ENCODE measurements at regions not wholly inside any gene's neighbourhood (a gene's known extent, or its start where the extent isn't known, plus 50 kb on each side); places are given as distances from the start of the nearest gene placed in this dataset.
"Not testable (repeated sequence)": the region's sequence is repeated elsewhere in the genome, so short reads cannot be mapped to it uniquely, and the experiment has no call there.

DNA sequence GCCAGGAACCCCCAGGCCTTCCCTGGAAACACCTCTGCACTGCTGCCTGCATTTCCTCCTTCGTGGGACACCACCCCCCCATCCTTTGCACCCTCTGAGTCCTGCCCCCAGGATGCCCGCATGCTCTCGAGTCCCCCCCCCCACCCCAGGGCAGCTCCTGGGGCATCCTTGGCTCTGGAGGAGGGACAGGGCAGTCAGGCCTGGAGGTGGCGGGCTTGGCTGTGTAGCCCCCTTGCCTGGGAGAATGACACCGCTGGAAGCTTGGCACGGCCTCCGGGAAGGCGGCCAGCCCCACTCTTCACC, 98.9 kb upstream of the GSE1 start:
- in situ Hi-C loops (cut with HindIII; ENCODE audit: low pct_unique_long_range_greater_than_20kb, low sequenced_read_pairs): no loop called here
- DNase-seq (ENCODE audit: low read depth): no peak

DNA sequence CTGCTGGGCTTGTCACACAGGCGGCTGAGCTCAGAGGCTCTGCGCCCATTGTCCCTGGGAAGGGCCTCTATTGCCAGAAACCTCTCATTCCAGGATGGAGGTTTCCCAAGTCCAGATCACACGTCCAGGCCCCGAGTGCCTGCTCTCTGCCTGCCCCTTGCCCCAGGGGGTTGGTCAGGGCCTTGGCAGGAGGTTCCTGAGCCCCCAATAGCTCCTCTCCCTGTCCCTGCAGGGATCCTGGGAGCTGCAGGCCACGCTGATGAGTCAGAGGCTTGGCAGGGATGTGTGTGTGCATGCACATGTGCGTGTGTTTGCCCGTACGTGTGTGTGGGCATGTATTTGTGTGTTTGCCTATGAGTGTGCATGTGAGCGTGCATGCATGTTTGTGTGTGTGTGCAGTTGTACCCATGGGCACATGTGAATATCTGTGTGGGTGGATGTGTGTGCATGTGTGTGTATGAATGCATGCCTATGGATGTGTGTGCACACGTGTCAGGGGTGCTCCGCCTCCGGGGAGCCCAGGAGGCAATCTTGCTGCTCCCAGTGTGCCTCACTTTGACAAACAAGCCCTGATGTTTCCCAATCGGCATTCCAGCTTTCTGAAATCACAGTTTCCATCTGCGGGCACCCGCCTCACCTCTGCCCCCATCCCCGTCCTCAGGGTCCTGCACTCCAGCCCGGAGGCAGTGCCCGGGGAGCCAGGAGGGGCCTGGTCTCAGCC, 98.4 kb upstream of the GSE1 start:
- in situ Hi-C loops (cut with HindIII; ENCODE audit: low pct_unique_long_range_greater_than_20kb, low sequenced_read_pairs): no loop called here
- peak; percentile 83 for DNase-seq (ENCODE audit: low read depth)

DNA sequence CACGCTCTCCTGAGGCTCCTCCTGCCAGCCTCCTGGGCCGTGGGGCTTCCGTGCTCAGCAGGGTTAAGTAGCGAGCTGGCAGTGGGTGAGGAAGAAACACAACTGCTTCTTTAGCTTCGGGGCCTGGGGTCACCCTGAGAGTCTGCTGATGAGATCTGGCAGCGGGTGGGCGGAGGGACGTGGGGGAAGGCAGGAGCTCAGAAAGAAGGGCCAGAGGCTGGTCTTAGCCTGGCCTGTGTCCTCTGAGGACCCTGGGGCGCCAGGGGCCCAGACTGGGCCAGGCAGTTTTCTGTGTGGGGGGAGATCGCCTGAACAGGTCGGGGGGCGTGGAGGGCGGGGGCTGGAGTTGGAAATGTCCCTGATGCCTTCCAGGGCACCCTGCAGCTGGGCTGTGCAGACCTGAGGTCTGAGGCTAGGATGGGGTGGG, 97.8 kb upstream of the GSE1 start:
- DNase-seq (ENCODE audit: low read depth): no peak
- in situ Hi-C loops (cut with HindIII; ENCODE audit: low pct_unique_long_range_greater_than_20kb, low sequenced_read_pairs): no loop called here

DNA sequence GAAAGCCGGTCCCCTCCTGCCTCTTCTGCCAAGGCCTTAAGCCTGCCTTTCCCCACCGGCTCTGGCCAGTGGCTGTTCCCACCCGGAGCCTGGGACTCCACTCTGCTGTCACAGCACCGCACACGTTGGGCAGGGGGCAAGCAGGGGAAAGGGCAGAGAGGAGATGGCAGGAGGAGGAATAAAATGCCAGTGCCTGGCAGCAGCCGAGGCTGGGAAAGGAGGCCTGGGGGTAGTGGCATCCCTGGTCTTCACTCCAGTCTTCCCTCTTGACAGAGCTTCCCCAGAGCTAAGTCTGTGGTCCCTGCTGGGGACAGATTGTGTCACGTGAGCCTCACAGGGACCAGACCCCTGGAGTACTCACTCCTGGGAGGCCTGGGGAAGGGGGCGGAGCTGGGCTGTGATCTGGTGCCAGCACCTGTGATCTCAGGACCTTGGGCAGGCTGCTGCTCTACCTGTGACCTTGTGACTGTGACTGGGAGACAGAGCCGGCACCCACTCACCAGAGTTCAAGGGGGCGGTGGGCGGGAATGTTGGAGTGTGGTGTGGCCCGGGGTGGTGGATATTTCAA, 97.2 kb upstream of the GSE1 start:
- peak; percentile 6 for DNase-seq (ENCODE audit: low read depth)
- in situ Hi-C loops (cut with HindIII; ENCODE audit: low pct_unique_long_range_greater_than_20kb, low sequenced_read_pairs): no loop called here

DNA sequence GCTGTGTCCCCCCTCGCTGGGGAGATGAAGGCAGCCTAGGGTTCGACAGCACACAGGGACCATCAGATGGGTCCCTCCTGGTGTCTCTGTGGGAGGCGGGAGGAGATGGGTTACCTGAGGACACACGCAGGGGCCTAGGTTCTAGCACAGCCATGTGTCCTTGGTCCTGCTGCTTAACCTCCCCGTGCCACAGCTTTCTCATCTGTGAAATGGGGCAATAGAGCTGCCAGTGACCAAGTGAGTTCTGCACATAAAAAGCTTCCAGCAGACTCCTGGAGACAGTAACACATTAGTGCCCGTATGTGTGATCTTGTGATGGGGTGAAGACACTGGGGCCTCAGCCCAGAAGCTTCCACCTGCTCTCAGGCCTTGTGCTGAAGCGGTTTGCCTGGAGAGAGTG, 96.0 kb upstream of the GSE1 start:
- in situ Hi-C loops (cut with HindIII; ENCODE audit: low pct_unique_long_range_greater_than_20kb, low sequenced_read_pairs): no loop called here
- DNase-seq (ENCODE audit: low read depth): no peak

- in situ Hi-C loops (cut with HindIII; ENCODE audit: low pct_unique_long_range_greater_than_20kb, low sequenced_read_pairs): no loop called here
These were observed 95.5 kb upstream of the GSE1 start for GRCh38 chr16:85517563-85518179.

DNA sequence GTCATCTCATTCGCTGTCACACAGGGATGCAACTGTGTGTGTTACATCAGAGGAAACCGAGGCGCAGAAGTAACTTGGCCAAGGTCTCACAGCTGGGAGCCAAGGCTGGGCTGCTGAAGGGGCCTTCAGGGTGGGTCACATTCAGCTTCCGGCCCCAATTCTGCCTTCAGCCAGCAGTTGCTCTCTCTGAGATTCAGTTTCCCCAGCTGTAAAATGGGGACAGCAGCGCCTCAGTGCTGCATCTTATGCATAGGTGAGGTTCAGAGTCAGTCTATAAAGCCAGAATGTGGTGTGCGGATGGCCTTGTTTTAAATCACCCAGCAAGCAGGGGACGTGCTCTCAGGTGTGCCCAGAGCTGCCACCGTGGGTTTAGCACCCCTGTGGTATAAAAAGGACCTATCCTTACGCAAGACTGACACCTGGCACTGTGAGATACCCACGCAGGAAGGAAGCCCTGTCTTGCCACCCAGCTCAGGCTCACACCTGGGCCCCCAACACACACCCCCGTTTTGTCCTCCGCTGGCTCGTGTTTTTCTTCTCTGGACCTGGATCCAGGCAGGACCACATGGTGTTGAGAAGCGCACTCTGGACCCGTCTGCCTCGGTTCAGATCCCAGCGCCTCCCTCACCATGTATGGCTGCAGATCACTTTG, 94.6 kb upstream of the GSE1 start:
- in situ Hi-C loops (cut with HindIII; ENCODE audit: low pct_unique_long_range_greater_than_20kb, low sequenced_read_pairs): no loop called here
- DNase-seq (ENCODE audit: low read depth): no peak

More at GRCh38 chr16:85517563-85518179, 95.5 kb upstream of the GSE1 start:
- no peak for DNase-seq (ENCODE audit: low read depth)

GRCh38 chr16:85519050-85519440, 94.1 kb upstream of the GSE1 start:
- in situ Hi-C loops (cut with HindIII; ENCODE audit: low pct_unique_long_range_greater_than_20kb, low sequenced_read_pairs): not testable (repeated sequence)

DNA sequence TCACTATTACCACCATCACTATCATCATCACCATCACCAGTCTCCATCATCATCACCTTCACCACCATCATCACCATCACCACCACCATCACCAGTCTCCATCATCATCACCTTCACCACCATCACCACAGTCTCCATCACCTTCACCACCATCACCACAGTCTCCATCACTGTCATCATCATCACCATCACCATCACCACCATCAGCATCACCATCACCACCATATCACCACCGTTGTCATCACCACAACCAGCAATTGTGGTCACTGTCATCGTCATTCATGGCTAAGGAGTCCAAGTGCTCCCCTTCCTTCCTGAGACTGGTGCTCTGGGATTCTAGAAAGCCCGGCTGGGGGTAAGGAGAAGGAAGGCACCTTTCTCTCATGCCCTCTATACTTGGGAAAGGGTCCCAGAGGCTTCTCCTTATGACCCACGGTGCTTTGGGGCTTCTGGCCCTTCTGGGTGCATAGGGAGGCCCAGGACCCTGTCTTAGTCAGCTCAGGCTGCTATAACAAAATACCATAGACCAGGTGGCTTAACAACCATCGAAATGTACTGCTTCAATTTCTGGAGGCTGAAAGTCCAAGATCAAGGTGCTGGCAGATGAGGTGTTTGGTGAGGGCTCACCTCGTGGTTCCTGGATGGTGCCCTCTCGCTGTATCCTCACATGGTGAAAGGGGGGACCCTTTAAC, 93.4 kb upstream of the GSE1 start:
- in situ Hi-C loops (cut with HindIII; ENCODE audit: low pct_unique_long_range_greater_than_20kb, low sequenced_read_pairs): no loop called here
- DNase-seq (ENCODE audit: low read depth): no peak

More at GRCh38 chr16:85519050-85519440, 94.1 kb upstream of the GSE1 start:
- not testable (repeated sequence) for DNase-seq (ENCODE audit: low read depth)

DNA sequence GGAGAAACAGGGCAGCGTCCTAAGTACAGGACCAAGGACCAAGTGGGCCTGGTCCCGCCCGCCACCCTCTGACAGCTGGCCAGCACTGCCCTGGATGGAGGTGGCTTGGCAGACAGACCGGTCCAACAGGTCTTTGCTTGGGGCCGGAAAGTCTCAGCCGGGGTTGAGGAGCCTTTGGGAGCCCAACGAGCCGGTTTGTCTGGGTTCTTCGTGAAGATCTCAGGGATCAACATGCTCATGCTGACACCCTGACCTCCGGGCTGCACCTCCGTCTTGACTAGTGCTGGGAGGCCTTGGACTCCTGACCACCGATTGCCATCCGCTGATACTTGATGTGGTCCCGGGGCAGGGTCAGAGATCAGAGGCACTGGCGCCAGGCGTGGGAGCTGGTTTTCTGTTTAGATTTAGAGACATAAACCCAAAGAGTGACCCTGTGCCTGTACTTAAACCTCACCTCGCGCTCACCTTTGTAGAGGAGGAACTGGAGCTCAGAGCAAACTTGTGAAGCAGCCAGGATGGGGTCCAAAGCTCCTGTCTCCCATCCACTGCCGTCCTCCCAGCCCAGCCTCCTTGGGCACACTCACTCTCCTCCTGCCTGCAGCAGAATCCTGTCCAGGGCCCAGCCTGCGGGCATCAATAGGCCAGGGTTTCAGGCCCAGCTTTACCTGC, 92.1 kb upstream of the GSE1 start:
- no peak for DNase-seq (ENCODE audit: low read depth)

DNA sequence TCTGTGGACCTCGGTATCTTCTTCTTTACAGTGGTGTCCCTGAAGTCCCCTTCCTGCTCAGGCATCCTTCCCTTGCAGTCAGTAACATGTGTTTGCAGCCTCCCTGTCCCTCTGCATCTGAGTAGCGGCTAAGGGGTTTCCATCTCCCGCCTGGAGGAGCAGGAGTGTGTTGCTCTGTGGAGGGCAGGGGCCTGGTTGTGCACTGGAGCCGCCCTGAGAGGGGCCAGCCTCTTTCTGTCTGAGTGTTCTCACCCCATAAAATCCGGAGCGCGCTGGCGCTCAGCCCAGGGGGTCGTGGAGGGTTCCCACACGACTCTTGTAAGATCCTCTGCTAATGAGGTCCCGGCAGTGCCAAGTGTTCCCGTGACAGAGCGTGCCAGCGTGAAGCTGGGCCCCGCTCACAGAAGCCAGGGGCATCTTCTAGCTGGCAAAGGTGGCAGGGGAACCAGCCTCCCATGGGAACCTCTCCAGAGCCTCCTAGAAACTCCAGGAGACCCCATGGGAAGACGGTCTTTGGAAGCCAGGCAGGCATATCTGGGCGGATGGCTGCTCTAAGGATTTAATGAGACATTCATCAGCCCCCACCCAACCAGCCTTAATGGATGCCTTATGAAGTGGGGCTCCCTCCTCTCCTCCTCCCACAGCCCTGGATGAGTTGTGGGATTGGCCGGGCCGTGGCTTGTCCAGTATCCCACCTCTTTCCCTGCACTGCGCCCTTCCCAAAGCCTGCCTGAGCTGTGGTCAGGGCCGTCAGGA, 91.4 kb upstream of the GSE1 start:
- DNase-seq (ENCODE audit: low read depth): no peak
- in situ Hi-C loops (cut with HindIII; ENCODE audit: low pct_unique_long_range_greater_than_20kb, low sequenced_read_pairs): no loop called here

More for the DNA sequence above, 92.1 kb upstream of the GSE1 start:
- in situ Hi-C loops (cut with HindIII; ENCODE audit: low pct_unique_long_range_greater_than_20kb, low sequenced_read_pairs): no loop called here

DNA sequence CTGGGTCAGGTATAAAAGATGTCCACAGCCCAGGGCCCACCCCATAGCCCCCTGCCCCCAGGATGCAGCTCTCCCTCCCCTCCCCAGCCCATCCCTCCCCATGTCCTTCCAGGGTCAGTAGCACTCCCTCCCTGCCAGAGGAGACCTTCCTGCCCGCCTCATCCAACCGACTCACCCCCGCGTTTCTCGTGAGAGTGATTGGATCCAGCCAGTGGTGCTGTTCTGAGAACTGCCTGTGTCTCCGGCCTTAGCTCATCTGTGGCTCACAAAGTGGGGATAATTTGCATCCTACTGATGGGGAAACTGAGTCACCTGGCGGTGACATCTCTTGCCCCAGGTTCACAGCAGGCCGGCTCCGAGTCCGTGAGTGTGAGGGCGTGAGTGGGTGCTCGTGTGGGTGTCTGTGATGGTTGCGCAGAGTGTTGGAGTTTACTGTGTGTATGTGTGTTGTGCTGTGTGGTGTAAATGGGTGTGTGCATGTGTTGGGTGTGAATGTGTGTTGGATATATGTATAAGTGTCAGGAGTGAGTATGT, 90.7 kb upstream of the GSE1 start:
- in situ Hi-C loops (cut with HindIII; ENCODE audit: low pct_unique_long_range_greater_than_20kb, low sequenced_read_pairs): no loop called here
- no peak for DNase-seq (ENCODE audit: low read depth)

- in situ Hi-C loops (cut with HindIII; ENCODE audit: low pct_unique_long_range_greater_than_20kb, low sequenced_read_pairs): no loop called here
- no peak for DNase-seq (ENCODE audit: low read depth)
These were observed 90.1 kb upstream of the GSE1 start for GRCh38 chr16:85522842-85523601.

DNA sequence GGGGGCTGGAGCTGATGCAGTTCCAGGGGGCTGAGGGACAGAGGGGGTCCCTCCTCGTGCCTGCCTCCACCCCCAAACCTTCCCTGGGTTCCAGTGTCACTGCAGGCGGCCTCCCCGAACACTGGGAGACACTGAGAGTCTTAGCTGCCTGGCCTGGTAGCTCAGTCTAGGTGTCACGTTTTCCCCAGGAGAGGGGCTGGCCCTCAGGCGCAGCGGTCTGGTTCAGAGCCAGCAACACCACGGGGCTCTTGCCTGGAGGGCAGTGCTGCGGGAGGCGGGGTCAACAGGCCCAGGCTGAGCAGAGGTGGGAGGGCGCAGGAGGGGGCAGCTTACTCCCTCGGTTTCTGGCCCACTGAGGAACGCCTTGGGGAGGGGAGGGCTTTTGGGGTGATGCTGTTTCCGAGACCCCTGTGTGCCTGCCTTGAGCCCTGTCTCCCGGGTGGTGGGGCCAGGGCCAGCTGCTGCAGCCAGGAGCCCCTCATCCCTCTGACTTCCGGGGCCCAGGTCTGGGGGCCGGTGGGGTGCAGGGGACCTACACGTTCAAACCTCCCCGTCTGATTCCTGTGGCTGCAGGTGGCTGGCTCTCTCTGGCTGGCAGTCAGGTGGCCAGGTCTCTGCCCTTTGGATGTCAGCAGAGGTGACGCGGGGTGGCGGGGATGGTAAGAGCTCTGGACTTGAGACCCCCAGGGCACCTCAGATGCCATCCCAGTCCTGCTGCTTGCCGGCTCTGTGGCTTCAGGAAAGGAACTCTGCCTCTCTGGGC, 89.3 kb upstream of the GSE1 start:
- in situ Hi-C loops (cut with HindIII; ENCODE audit: low pct_unique_long_range_greater_than_20kb, low sequenced_read_pairs): no loop called here

DNA sequence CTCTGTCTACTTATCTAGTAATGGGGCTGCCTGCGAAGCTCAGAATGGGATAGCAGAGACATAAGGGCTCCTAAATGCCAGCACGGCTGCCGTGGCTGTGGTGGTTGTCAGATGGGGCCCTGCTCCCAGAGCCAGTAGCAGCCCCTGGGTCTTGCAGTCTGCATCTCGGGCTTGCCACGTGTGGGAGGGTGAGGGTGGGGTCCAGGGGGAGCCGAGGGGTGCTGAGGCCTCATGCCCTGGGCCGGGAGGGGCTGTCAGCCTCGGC, 88.8 kb upstream of the GSE1 start:
- no peak for DNase-seq (ENCODE audit: low read depth)
- in situ Hi-C loops (cut with HindIII; ENCODE audit: low pct_unique_long_range_greater_than_20kb, low sequenced_read_pairs): no loop called here

More for the DNA sequence above, 89.3 kb upstream of the GSE1 start:
- DNase-seq (ENCODE audit: low read depth): no peak

DNA sequence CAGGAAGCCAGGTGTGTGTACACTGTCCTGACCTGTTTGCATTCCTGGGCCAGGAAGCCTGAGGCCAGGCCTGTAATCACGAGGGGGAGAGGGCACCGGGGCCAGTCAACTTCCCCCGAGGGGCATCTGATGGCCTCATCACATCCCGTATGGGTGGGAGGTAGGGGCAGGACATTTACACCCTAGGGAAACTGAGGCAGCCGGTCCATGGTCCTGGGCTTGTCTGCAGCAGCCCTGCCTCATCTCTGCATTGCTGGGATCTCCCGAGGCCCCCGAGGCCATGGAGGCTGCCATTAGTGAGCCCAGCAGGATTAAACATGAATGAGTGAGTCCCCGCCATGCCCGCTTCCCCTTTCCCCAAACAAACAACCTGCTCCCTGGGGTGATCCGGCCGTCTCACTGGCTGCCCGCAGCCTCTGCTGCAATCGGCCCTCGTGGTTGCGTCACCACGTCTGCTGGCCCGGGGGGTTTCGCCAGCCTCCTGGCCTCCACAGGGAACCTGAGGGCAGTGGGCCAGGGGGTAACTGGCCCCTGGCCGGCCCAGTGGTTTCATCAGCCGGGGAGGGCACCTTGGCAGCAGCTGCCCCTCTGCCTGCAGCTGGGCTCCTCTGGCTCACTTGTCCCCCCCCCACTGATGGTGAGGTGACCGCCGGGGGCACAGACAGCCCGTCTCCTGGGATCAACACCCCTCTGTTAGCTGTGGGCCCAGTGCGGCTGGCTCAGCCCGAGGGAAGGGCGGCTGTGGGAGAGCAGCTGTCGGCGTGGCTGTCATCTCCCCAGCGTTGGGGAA, 88.3 kb upstream of the GSE1 start:
- in situ Hi-C loops (cut with HindIII; ENCODE audit: low pct_unique_long_range_greater_than_20kb, low sequenced_read_pairs): no loop called here
- no peak for DNase-seq (ENCODE audit: low read depth)

All from Caki2 (cell line).